Endodermal cell (in vitro differentiated cells): ENCODE measurements at regions not wholly inside any gene's neighbourhood (a gene's known extent, or its start where the extent isn't known, plus 50 kb on each side); places are given as distances from the start of the nearest gene placed in this dataset.

ENCODE experiments used
- DNase-seq: peaks from one replicate; pipeline ENCODE4 v3.0.0-alpha.2; 2017
- H3K27ac ChIP-seq: 2 replicates; pipeline ENCODE4 v1.5.1; 2013; ENCODE audit warnings: mild to moderate bottlenecking, low read depth, low read length, moderate library complexity
- H3K27me3 ChIP-seq: 2 replicates; pipeline ENCODE4 v1.6.1; 2013; ENCODE audit warnings: mild to moderate bottlenecking, low read length, moderate library complexity; ENCODE audit not compliant: insufficient read depth, control insufficient read depth, poor library complexity, severe bottlenecking
- H3K36me3 ChIP-seq: 2 replicates; pipeline ENCODE4 v1.7.0; 2013; ENCODE audit warnings: mild to moderate bottlenecking, low read length, moderate library complexity; ENCODE audit not compliant: control insufficient read depth, insufficient read depth
- H3K4me1 ChIP-seq: one replicate; pipeline ENCODE4 v1.7.0; 2013; ENCODE audit warnings: low read length; ENCODE audit not compliant: control insufficient read depth, insufficient read depth
- H3K4me3 ChIP-seq: 2 replicates; pipeline ENCODE4 v1.5.1; 2013; ENCODE audit warnings: mild to moderate bottlenecking, low read length, moderate library complexity
- H3K9ac ChIP-seq: 2 replicates; pipeline ENCODE4 v1.6.1; 2013; ENCODE audit warnings: mild to moderate bottlenecking, low read length, moderate library complexity; ENCODE audit not compliant: poor library complexity, severe bottlenecking; ENCODE audit errors: extremely low read depth
- H3K9me3 ChIP-seq: 2 replicates; pipeline ENCODE4 v1.6.1; 2013; ENCODE audit warnings: mild to moderate bottlenecking, low read length, moderate library complexity; ENCODE audit not compliant: control insufficient read depth
- H3K27ac Mint-ChIP-seq: 2 replicates; pipeline ENCODE4 v1.8.0; 2020; ENCODE audit warnings: mixed read lengths
- H3K27me3 Mint-ChIP-seq: 2 replicates; pipeline ENCODE4 v1.8.0; 2021; ENCODE audit warnings: mild to moderate bottlenecking, mixed read lengths; ENCODE audit not compliant: insufficient read depth
- H3K36me3 Mint-ChIP-seq: 2 replicates; pipeline ENCODE4 v1.8.0; 2020; ENCODE audit warnings: low read depth, mixed read lengths
- H3K4me1 Mint-ChIP-seq: 2 replicates; pipeline ENCODE4 v1.8.0; 2020; ENCODE audit warnings: mixed read lengths
- H3K4me3 Mint-ChIP-seq: 2 replicates; pipeline ENCODE4 v1.8.0; 2020; ENCODE audit warnings: mild to moderate bottlenecking, moderate library complexity, mixed read lengths
- H3K9me3 Mint-ChIP-seq: 2 replicates; pipeline ENCODE4 v1.8.0; 2020; ENCODE audit warnings: mild to moderate bottlenecking, mixed read lengths
- CTCF ChIP-seq: fragments of 200-600 bp; sonication (generic); conservative IDR thresholded peaks from 2 replicates; pipeline ENCODE4 v1.5.0; 2021; ENCODE audit warnings: antibody characterized with exemption, mild to moderate bottlenecking
- WGBS, 2 experiments: methylation state at CpG; one replicate each; pipeline versions ENCODE4 v1.1.5 to v1.1.7; 2013; ENCODE audit warnings: missing lambda C conversion rate in 2 of 2, mixed read lengths in 1 of 2; ENCODE audit not compliant: insufficient coverage in 1 of 2, insufficient read length in 1 of 2; 5-methylcytosine and 5-hydroxymethylcytosine counted together

- Histone ChIP-seq H3K36me3 (no peaks in the 10 kb centered on the region), H3K9me3 (no peaks in the 10 kb centered on the region)
- no peak overlapping the region for H3K27ac Mint-ChIP-seq
These were observed 161.9 kb downstream of the CAPZA3 start for GRCh38 chr12:18899678-18900317.

DNA sequence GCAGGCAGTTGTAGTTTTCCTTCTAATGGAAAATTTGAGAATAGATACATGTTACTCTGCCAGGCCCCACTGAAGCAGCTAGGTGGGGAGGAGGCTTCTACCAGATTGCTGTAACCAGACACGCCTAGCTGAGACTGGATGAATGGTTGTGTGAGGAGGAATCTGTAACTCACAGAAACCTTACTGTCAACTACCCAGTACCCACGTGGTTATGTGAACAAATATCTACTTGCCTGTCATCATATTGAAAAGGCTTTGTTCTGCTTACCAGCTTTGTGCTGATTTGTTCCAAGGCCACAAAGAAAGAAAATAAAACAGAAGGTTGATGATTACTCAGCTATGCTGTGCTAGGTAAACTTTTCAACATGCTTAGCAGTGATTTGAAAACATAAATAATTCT, 167.2 kb downstream of the CAPZA3 start:
- WGBS, 2 experiments, result 80 to 100% methylated on average over 1 of the region's 2 CpGs
- H3K27ac Mint-ChIP-seq, result no peak overlapping the region

More at GRCh38 chr12:18899678-18900317, 161.9 kb downstream of the CAPZA3 start:
- 95% methylated on average over 6 to 8 of the region's 8 CpGs for WGBS, 2 experiments
- no peaks in the 10 kb centered on the region for H3K27me3 ChIP-seq
- H3K27me3 Mint-ChIP-seq, result no peaks in the 10 kb centered on the region
- H3K36me3 Mint-ChIP-seq, result no peaks in the 10 kb centered on the region
- no peak overlapping the region for H3K4me3 ChIP-seq
- no peak for TF ChIP-seq CTCF
- peaks cover 20% of the 10 kb centered on the region for H3K4me1 Mint-ChIP-seq
- DNase-seq, result no peak
- H3K9me3 Mint-ChIP-seq, result no peaks in the 10 kb centered on the region
- H3K9ac ChIP-seq, result no peak overlapping the region
- no peak overlapping the region for H3K4me3 Mint-ChIP-seq
- no peak overlapping the region for H3K27ac ChIP-seq
- peaks cover 9% of the 10 kb centered on the region for H3K4me1 ChIP-seq

DNA sequence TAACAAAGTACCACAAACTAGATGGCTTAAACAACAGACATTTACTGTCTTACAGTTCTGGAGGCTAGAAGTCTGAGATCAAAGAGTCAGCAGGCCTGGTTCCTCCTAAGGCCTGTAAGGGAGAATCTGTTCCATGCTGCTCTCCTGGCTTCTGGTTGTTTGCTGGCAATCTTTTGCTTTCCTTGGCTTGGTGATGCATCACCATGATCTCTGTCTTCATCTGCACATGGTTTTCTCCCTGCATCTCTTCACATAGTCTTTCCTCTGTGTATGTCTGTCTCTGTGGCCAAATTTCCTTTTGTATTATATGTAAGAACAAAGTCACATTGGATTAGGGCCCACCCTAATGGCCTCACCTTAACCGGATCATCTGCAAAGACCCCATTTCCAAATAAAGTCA, 168.5 kb downstream of the CAPZA3 start:
- H3K9me3 ChIP-seq, result peaks cover 6% of the 10 kb centered on the region
- 80% methylated on average over 1 of the region's 1 CpG; no CpG with 5 or more reads in 1 of the 2 experiments for WGBS, 2 experiments
- no peak overlapping the region for H3K9ac ChIP-seq
- no peak overlapping the region for H3K27ac ChIP-seq
- DNase-seq, result no peak
- Mint-ChIP-seq H3K27ac (no peak overlapping the region), H3K4me3 (no peak overlapping the region), H3K9me3 (peaks cover 2% of the 10 kb centered on the region), H3K36me3 (no peaks in the 10 kb centered on the region), H3K4me1 (no peaks in the 10 kb centered on the region), H3K27me3 (no peaks in the 10 kb centered on the region)
- H3K4me1 ChIP-seq, result no peaks in the 10 kb centered on the region
- H3K36me3 ChIP-seq, result no peaks in the 10 kb centered on the region
- no peak for TF ChIP-seq CTCF
- no peak overlapping the region for H3K4me3 ChIP-seq
- H3K27me3 ChIP-seq, result no peaks in the 10 kb centered on the region

More for the DNA sequence above, 167.2 kb downstream of the CAPZA3 start:
- Histone ChIP-seq H3K4me1 (no peaks in the 10 kb centered on the region), H3K9ac (no peak overlapping the region), H3K9me3 (peaks cover 6% of the 10 kb centered on the region), H3K27me3 (no peaks in the 10 kb centered on the region), H3K36me3 (no peaks in the 10 kb centered on the region), H3K27ac (no peak overlapping the region), H3K4me3 (no peak overlapping the region)
- no peak overlapping the region for H3K4me3 Mint-ChIP-seq
- H3K36me3 Mint-ChIP-seq, result no peaks in the 10 kb centered on the region
- H3K9me3 Mint-ChIP-seq, result no peaks in the 10 kb centered on the region
- no peak for DNase-seq
- no peaks in the 10 kb centered on the region for H3K4me1 Mint-ChIP-seq
- no peak for TF ChIP-seq CTCF
- no peaks in the 10 kb centered on the region for H3K27me3 Mint-ChIP-seq
